Psoas muscle (tissue), 7 donors: ENCODE measurements at regions not wholly inside any gene's neighbourhood (a gene's known extent, or its start where the extent isn't known, plus 50 kb on each side); places are given as distances from the start of the nearest gene placed in this dataset.
"Not testable (repeated sequence)": the region's sequence is repeated elsewhere in the genome, so short reads cannot be mapped to it uniquely, and the experiment has no call there.

Experiments used
- ATAC-seq, 4 donors: fragments of 200-7000 bp; cut with Tn5 transposase; one replicate each; pipeline ENCODE4 v1.9.1; 2020; ENCODE audit warnings: moderate library complexity in 3 of 4, mild to moderate bottlenecking in 2 of 4
- DNase-seq, 2 donors: peaks; one replicate each; pipeline ENCODE4 v3.0.0-alpha.2; 2020
- H3K27ac ChIP-seq: fragments of 200-600 bp; one replicate; pipeline ENCODE4 v1.8.0; 2022
- H3K27me3 ChIP-seq, 3 donors: fragments of 200-600 bp in 1 of 3; one replicate each; pipeline versions ENCODE4 v1.6.1 to v1.8.0; 2013 to 2022; ENCODE audit warnings: low read length in 2 of 3, mild to moderate bottlenecking in 2 of 3, moderate library complexity in 1 of 3; ENCODE audit not compliant: insufficient read depth in 3 of 3
- H3K36me3 ChIP-seq, 2 donors: fragments of 200-600 bp in 1 of 2; one replicate each; pipeline versions ENCODE4 v1.6.1 to v1.8.0; 2013 to 2022; ENCODE audit warnings: low read depth in 1 of 2, mild to moderate bottlenecking in 1 of 2, moderate library complexity in 1 of 2; ENCODE audit not compliant: insufficient read depth in 1 of 2
- H3K4me1 ChIP-seq: fragments of 200-600 bp; one replicate; pipeline ENCODE4 v1.8.0; 2022
- H3K4me3 ChIP-seq: fragments of 200-600 bp; one replicate; pipeline ENCODE4 v1.8.0; 2022; ENCODE audit warnings: mild to moderate bottlenecking
- H3K9me3 ChIP-seq: fragments of 200-600 bp; one replicate; pipeline ENCODE4 v1.8.0; 2022
- CTCF ChIP-seq: fragments of 200-600 bp; IDR thresholded peaks from one replicate; pipeline ENCODE4 v1.8.0; 2022; ENCODE audit warnings: antibody characterized with exemption
- WGBS, 3 donors: extraction: QIAGEN DNeasy Blood & Tissue Kit; methylation state at CpG; one replicate each; pipeline versions ENCODE4 v1.1.6 to v1.1.7; 2013; 5-methylcytosine and 5-hydroxymethylcytosine counted together
- intact Hi-C, 2 donors: fragments of 100-400 bp; cut with DNase I; formaldehyde crosslinking; loops; one replicate each; pipeline versions ENCODE4 v1.11.0 to v1.14.2; 2022
- donor health status: healthy with polysubstance abuse.
- donor health status: DM: no; HTN: no; CAD: no; lungs with moderate emphysema.
- donor health status: Bipolar disorder and iron deficiency.
- donor health status: healthy.
- donor health status: DM: yes; HTN: yes; CAD: no.
- donor health status: DM: no; HTN: no; CAD: no.
- donor health status: DM: yes; HTN: yes; CAD: no.

GRCh38 chr4:112954286-112954685 is 95.2 kb upstream of the ANK2 start:
- intact Hi-C loops, result no loop called here
- no peak overlapping the region for H3K27ac ChIP-seq
- no peak for TF ChIP-seq CTCF
- WGBS, 3 donors, result 35 to 52% (median 39%) methylated on average over 1 of the region's 1 CpG
- no peak overlapping the region for H3K4me3 ChIP-seq
- H3K36me3 ChIP-seq, result no peaks in the 10 kb centered on the region
- no peaks in the 10 kb centered on the region for H3K9me3 ChIP-seq
- DNase-seq (no peak), ATAC-seq (no peak)
- H3K4me1 ChIP-seq, result no peaks in the 10 kb centered on the region
- no peaks in the 10 kb centered on the region for H3K27me3 ChIP-seq

GRCh38 chr4:112956484-112956896 is 93.0 kb upstream of the ANK2 start:
- Histone ChIP-seq H3K4me1 (no peaks in the 10 kb centered on the region), H3K27ac (no peak overlapping the region), H3K27me3 (no peaks in the 10 kb centered on the region), H3K9me3 (no peaks in the 10 kb centered on the region), H3K36me3 (no peaks in the 10 kb centered on the region), H3K4me3 (no peak overlapping the region)
- TF ChIP-seq CTCF, result no peak
- ATAC-seq, result no peak
- 77 to 85% (median 81%) methylated on average over 6 of the region's 6 CpGs for WGBS, 3 donors
- intact Hi-C loops, result no loop called here
- no peak for DNase-seq

- WGBS, 3 donors, result 96 to 97% (median 97%) methylated on average over 12 to 22 of the region's 31 CpGs
- H3K4me3 ChIP-seq, H3K4me1 ChIP-seq, intact Hi-C loops, H3K27ac ChIP-seq, H3K36me3 ChIP-seq, H3K9me3 ChIP-seq, ATAC-seq, H3K27me3 ChIP-seq, DNase-seq: not testable (repeated sequence)
Observed at GRCh38 chr4:112957764-112958163, 91.7 kb upstream of the ANK2 start.

GRCh38 chr4:112966701-112967488 is 82.6 kb upstream of the ANK2 start:
- Histone ChIP-seq H3K27me3 (no peaks in the 10 kb centered on the region), H3K36me3 (no peaks in the 10 kb centered on the region), H3K4me3 (no peak overlapping the region), H3K9me3 (no peaks in the 10 kb centered on the region), H3K4me1 (no peaks in the 10 kb centered on the region), H3K27ac (no peak overlapping the region)
- no peak for TF ChIP-seq CTCF
- ATAC-seq (no peak), DNase-seq (no peak)
- WGBS, 3 donors, result 95 to 97% (median 96%) methylated on average over 5 of the region's 5 CpGs
- intact Hi-C loops, result no loop called here

GRCh38 chr4:112968451-112969159 is 80.8 kb upstream of the ANK2 start:
- Histone ChIP-seq H3K27me3 (no peaks in the 10 kb centered on the region), H3K4me1 (no peaks in the 10 kb centered on the region), H3K27ac (no peak overlapping the region), H3K4me3 (no peak overlapping the region), H3K9me3 (no peaks in the 10 kb centered on the region), H3K36me3 (no peaks in the 10 kb centered on the region)
- no peak for TF ChIP-seq CTCF
- intact Hi-C loops, result no loop called here
- DNase-seq (no peak), ATAC-seq (no peak)
